Hippocampal formation (tissue), 2 donors: ENCODE measurements at regions not wholly inside any gene's neighbourhood (a gene's known extent, or its start where the extent isn't known, plus 50 kb on each side); places are given as distances from the start of the nearest gene placed in this dataset.

Source experiments
- DNase-seq, 2 donors: peaks; one replicate each; lab custom pipeline; 2025; lab: John Stamatoyannopoulos, UW

GRCh38 chr3:25226747-25227146 lies 201.3 kb upstream of the RARB start:
- no peak for DNase-seq

- no peak for DNase-seq
Observed at GRCh38 chr3:25229586-25229985, 198.5 kb upstream of the RARB start.

DNA sequence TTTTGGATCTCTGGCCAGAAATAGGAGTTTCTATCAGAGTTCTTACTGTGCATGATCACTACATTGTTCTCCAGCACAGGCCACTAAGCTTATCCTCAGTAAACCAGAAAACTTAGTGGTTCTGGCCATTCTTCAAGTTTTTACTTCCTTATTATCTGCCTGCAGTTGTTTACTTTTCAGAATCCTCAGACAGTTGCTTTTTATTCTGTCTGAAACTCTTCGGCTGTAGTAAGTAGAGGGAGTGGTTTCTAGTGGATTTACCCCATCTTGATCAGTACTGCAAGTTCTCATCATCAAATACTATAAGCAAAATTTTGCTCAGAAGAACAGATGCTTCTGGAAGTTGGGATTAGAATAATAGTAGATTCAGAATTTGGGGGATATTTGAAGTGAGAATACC lies 193.0 kb upstream of the RARB start:
- DNase-seq: no peak

GRCh38 chr3:25235466-25235865 lies 192.6 kb upstream of the RARB start:
- no peak for DNase-seq

GRCh38 chr3:25237602-25238001 lies 190.5 kb upstream of the RARB start:
- DNase-seq: no peak

DNA sequence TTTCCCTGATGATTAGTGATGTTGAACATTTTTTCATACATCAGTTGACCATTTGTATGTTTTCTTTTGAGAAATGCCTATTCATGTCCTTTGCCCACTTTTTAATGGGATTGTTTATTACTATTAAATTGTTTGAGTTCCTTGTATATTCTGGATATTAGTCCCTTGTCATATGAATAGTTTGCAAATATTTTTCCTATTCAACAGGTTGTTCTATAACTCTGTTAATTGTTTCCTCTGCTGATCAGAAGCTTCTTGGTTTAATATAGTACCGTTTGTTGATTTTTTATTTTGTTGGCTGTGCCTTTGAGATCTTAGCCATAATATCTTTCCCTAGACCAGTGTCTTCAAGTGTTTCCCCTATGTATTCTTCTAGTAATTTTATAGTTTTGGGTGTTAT lies 189.0 kb upstream of the RARB start:
- no peak for DNase-seq

DNA sequence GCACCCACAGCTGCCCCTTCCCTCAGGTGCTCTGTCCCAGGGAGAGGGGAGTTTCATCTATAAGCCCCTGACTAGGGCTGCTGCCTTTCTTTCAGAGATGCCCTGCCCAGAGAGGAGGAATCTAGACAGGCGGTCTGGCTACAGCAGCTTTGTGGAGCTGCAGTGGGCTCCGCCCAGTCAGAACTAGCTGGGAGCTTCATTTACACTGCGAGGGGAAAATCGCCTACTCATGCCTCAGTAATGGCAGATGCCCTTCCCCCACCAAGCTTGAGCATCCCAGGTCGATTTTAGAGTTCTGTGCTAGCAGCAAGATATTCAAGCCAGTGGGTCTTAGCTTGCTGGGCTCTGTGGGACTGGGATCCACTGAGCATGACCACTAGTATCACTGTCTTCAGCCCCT lies 181.2 kb upstream of the RARB start:
- no peak for DNase-seq

DNA sequence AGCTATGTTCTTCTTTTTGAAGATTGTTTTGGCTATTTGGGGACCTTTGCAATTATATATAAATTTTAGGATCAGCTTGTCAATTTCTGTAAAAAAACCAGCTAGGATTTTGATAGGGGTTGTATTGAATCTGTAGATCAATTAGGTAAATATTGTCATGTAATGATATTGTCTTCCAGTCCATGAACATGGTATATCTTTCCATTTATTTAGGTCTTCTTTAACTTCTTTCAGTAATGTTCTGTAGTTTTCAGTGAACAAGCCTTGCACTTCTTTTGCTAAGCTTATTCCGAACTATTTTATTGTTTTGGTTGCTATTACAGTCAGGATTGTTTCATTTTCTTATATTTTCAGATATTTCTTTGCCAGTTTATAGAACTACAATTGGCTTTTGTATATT lies 175.8 kb upstream of the RARB start:
- DNase-seq: no peak

DNA sequence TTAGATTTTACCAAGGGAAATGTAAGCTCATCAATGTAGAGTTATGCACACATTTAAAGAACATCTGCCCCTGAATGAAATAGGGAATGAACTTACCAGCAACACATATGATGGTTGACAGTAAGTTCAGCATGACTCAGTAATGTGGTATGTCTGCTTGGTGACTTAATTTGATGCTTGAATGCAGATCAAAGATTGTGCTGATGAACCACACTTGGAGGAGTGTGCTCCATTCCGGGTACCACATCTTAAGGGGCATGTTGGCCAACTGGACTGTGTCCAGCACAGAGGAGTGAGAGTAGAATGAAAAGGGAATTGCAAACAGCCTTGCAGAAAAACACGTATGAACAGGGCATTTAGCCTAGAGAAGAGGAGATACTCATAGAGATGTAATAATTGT lies 171.0 kb upstream of the RARB start:
- DNase-seq: no peak

DNA sequence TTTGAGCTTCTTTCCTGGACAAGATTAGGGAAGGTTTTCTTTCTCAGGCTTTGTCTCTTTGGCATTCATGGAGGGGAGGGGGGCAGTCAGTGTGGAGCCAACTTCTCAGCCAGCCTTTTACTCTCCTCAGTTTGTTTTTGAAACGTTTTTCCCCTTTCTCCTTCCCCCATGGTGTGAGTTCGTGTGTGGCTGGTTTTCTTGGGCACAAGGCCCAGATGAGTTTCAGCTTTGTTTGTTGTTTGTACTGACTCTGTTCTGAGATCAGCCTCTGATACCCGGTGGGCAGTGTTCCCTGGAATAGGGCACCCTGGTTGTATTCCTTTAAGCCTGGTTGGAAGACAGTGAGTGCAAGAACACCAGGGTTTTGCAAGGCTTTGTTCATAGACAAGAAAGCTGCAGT lies 168.2 kb upstream of the RARB start:
- peak in 1 of 2 donors; percentile 0 for DNase-seq

DNA sequence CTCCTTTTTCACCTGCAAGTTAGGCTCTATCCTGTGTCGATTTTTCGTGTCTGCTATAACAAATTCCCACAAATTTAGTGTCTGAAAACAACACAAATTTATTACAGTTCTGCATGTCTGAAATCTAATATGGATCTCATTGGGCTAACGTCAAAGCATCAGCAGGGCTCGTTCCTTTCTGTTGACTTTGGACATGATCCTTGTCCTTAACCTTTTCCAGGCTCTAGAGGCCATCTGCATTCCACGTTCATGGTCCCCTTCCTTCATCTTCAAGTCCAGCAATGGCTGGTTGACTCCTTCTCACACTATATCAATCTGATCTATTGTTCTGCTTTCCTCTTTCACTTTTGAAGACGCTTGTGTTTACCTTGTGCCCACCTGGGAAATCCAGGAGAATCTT lies 165.7 kb upstream of the RARB start:
- no peak for DNase-seq

- no peak for DNase-seq
Observed at GRCh38 chr3:25265284-25265683, 162.8 kb upstream of the RARB start.

DNA sequence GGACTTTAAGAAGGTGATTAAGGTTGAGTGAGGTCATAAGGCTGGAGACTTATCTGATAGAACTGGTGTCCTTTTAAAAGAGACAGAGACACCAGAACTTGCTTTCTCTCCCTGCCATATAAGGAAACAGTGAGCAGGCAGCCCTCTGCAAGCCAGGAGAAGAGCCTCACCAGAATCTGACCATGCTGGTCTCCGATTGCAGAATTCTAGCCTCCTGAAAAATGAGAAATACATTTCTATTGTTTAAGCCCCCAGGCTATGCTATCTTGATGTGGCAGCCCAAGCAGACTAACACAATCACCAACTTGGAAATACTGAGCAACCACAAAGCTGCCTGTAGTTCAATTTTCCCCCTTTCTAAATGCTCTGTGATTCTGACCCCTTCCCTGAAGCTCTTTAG lies 161.4 kb upstream of the RARB start:
- no peak for DNase-seq

- no peak for DNase-seq
Observed at GRCh38 chr3:25272090-25272489, 156.0 kb upstream of the RARB start.

GRCh38 chr3:25273582-25274171 lies 154.4 kb upstream of the RARB start:
- DNase-seq: no peak

- DNase-seq: no peak
Observed at GRCh38 chr3:25277503-25277902, 150.6 kb upstream of the RARB start.

- no peak for DNase-seq
Observed at GRCh38 chr3:25281041-25281731, 146.9 kb upstream of the RARB start.

- no peak for DNase-seq
Observed at GRCh38 chr3:25281732-25282126, 146.3 kb upstream of the RARB start.

DNA sequence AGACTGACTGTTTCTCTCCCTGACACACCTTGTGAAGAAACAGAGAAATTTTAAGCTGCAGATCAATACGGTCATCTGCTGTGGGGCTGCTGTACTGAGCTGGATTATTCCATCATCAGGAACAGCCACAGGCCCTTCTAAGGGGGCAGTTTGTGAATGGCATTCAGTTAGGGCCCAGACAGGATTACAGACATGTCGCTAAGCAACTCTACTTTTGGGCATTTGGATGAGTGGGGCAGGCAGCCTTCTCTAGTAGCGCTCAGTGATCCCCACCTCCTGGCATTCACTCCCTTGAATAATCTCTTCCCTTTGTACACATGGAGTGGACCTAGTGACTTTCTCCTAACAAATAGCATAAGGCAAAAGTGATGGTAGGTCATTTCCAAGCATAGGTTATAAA lies 144.4 kb upstream of the RARB start:
- no peak for DNase-seq

GRCh38 chr3:25284249-25284648 lies 143.8 kb upstream of the RARB start:
- DNase-seq: no peak

- DNase-seq: no peak
Observed at GRCh38 chr3:25287291-25287884, 140.7 kb upstream of the RARB start.

DNA sequence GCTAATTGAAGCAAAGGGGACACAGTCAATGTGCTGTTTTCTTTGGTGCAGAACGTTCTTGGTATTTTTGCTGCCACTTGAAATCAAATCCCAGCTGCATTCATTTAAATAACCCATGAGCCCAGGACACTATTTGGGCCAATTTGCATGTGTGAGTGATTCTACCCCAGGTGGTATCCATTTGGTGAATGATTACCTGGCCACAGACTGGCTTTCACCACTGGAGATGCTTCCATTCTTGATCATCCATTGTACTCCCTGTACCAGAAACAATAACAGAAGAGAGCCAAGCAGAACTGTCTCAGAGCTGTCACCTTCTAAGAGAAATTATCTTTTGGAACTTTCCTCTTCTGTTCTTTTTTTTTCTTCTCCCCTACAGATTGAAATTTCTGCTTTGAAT lies 139.7 kb upstream of the RARB start:
- no peak for DNase-seq

DNA sequence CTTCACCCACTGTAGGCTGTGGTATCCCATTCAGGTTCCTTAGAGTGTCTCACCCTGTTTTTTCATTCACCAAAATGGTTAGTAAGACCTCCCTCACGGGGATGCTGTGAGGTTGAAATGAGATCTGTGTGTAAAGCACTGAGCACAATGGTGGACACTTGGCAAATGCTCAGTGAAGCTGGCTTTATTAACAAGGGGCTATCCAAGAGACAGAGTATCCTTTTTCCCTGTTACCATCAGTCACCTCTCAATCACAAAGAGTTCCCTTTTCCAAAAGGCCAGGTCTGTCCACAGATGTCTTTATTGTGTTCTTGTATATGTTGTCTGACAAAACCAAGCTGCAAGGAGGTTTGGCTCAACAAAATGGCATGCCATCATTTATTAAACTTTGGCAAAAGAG lies 138.9 kb upstream of the RARB start:
- DNase-seq: no peak

GRCh38 chr3:25289663-25290062 lies 138.4 kb upstream of the RARB start:
- no peak for DNase-seq
